B cell (primary cell): ENCODE measurements at regions not wholly inside any gene's neighbourhood (a gene's known extent, or its start where the extent isn't known, plus 50 kb on each side); places are given as distances from the start of the nearest gene placed in this dataset.

Experiments
- ATAC-seq: fragments of 200-7000 bp; cut with Tn5 transposase; one replicate; pipeline ENCODE4 v1.10.0; 2021; ENCODE audit warnings: low read depth, mild to moderate bottlenecking, moderate number of reproducible peaks, moderate library complexity
- CTCF ChIA-PET: fragments of 350-600 bp; sonication (Branson Sonifier 250); formaldehyde crosslinking; loops from one replicate; lab custom pipeline; 2021; ENCODE audit warnings: antibody characterized with exemption, inconsistent platforms; lab: Charles Lee
- POLR2A ChIA-PET: fragments of 350-600 bp; sonication (Branson Sonifier 250); formaldehyde crosslinking; loops from one replicate; lab custom pipeline; 2021; ENCODE audit warnings: antibody characterized with exemption; lab: Charles Lee
- DNase-seq: peaks from one replicate; pipeline ENCODE4 v3.0.0; 2013
- H2AFZ ChIP-seq: 2 replicates; pipeline ENCODE4 v1.6.1; 2012; ENCODE audit warnings: mild to moderate bottlenecking, low read depth, low read length; ENCODE audit not compliant: insufficient read depth, poor library complexity, severe bottlenecking
- H3K27ac ChIP-seq, 2 donors: 1 replicate in 1 of 2; 2 replicates in 1 of 2; pipeline ENCODE4 v1.5.1; 2012 to 2013; ENCODE audit warnings: low read length in 2 of 2, mild to moderate bottlenecking in 2 of 2, moderate library complexity in 1 of 2
- H3K27me3 ChIP-seq, 4 experiments: fragments of 200-600 bp in 1 of 4; sonication (generic) in 1 of 4; replicated peaks in 1 of 4; 1 replicate in 2 of 4; 2 replicates in 2 of 4; pipeline versions ENCODE4 v1.6.1 to v1.7.0; 2013 to 2016; ENCODE audit warnings: low read length in 3 of 4, mild to moderate bottlenecking in 2 of 4, mixed read lengths in 1 of 4, moderate library complexity in 1 of 4; ENCODE audit not compliant: insufficient read depth in 4 of 4, control insufficient read depth in 3 of 4; ENCODE audit errors: control extremely low read depth in 1 of 4
- H3K36me3 ChIP-seq, 2 experiments: replicated peaks in 1 of 2; 1 replicate in 1 of 2; 2 replicates in 1 of 2; pipeline versions ENCODE4 v1.6.1 to v1.7.1; 2013; ENCODE audit warnings: low read length in 1 of 2; ENCODE audit not compliant: insufficient read depth in 2 of 2, control insufficient read depth in 1 of 2; ENCODE audit errors: control extremely low read depth in 1 of 2, extremely low read depth in 1 of 2
- H3K4me1 ChIP-seq, 2 donors: fragments of 200-600 bp in 1 of 2; sonication (generic) in 1 of 2; 1 replicate in 1 of 2; 2 replicates in 1 of 2; pipeline versions ENCODE4 v1.5.1 to v1.6.1; 2013 to 2017; ENCODE audit warnings: low read length in 2 of 2; ENCODE audit not compliant: control insufficient read depth in 2 of 2, insufficient read depth in 2 of 2
- H3K4me2 ChIP-seq: replicated peaks from 2 replicates; pipeline ENCODE3; 2012; ENCODE audit warnings: mild to moderate bottlenecking, low read depth, low read length; ENCODE audit not compliant: poor library complexity, severe bottlenecking
- H3K4me3 ChIP-seq, 5 experiments: fragments of 200-600 bp in 1 of 5; sonication (generic) in 1 of 5; 1 replicate in 3 of 5; 2 replicates in 2 of 5; pipeline versions ENCODE4 v1.5.1 to v1.7.0; 2011 to 2016; ENCODE audit warnings: low read length in 4 of 5, mild to moderate bottlenecking in 4 of 5, low read depth in 2 of 5, control low read depth in 1 of 5, moderate library complexity in 1 of 5; ENCODE audit not compliant: insufficient read depth in 1 of 5; ENCODE audit errors: control extremely low read depth in 1 of 5, extremely low read depth in 1 of 5
- H3K79me2 ChIP-seq: fragments of 200-600 bp; sonication (generic); one replicate; pipeline ENCODE4 v1.6.0; 2016; ENCODE audit warnings: low read length; ENCODE audit not compliant: control insufficient read depth, insufficient read depth
- H3K9ac ChIP-seq: fragments of 200-600 bp; sonication (generic); 2 replicates; pipeline ENCODE4 v1.6.1; 2017; ENCODE audit warnings: mild to moderate bottlenecking, low read length, moderate library complexity
- H3K9me3 ChIP-seq, 3 donors: one replicate each; pipeline versions ENCODE4 v1.6.1 to v1.7.1; 2013; ENCODE audit warnings: low read length in 2 of 3; ENCODE audit not compliant: control insufficient read depth in 2 of 3, insufficient read depth in 1 of 3; ENCODE audit errors: control extremely low read depth in 1 of 3
- H4K20me1 ChIP-seq: 2 replicates; pipeline ENCODE4 v1.6.0; 2012; ENCODE audit warnings: mild to moderate bottlenecking, low read length; ENCODE audit not compliant: insufficient read depth, control insufficient read depth, poor library complexity, severe bottlenecking
- H3K27ac Mint-ChIP-seq: one replicate; pipeline ENCODE4 v1.8.0; 2021; ENCODE audit warnings: mixed read lengths
- H3K27me3 Mint-ChIP-seq: one replicate; pipeline ENCODE4 v1.8.0; 2021; ENCODE audit warnings: mixed read lengths
- H3K4me1 Mint-ChIP-seq: one replicate; pipeline ENCODE4 v1.8.0; 2021; ENCODE audit warnings: mixed read lengths
- H3K4me3 Mint-ChIP-seq: one replicate; pipeline ENCODE4 v1.8.0; 2021; ENCODE audit warnings: mixed read lengths
- H3K9me3 Mint-ChIP-seq: one replicate; pipeline ENCODE4 v1.8.0; 2022; ENCODE audit warnings: mixed read lengths; ENCODE audit not compliant: insufficient read depth
- EZH2 ChIP-seq: IDR thresholded peaks from 2 replicates; pipeline ENCODE4 v1.6.1; 2012; ENCODE audit warnings: borderline replicate concordance, low read depth, mild to moderate bottlenecking, moderate library complexity, low read length; ENCODE audit not compliant: insufficient read depth, poor library complexity, severe bottlenecking
- WGBS: methylation state at CpG from one replicate; pipeline ENCODE4 v1.1.5; 2013; ENCODE audit warnings: missing lambda C conversion rate; ENCODE audit not compliant: insufficient coverage; 5-methylcytosine and 5-hydroxymethylcytosine counted together
- intact Hi-C: fragments of 100-400 bp; cut with micrococcal nuclease; formaldehyde crosslinking; loops from one replicate; pipeline ENCODE4 v1.10.0; 2022
- TF ChIP-seq, protein P1 (sequence below): fragments of 200-600 bp; IDR thresholded peaks from one replicate; pipeline ENCODE4 v1.8.0; 2022; ENCODE audit warnings: antibody characterized with exemption, mild to moderate bottlenecking

DNA sequence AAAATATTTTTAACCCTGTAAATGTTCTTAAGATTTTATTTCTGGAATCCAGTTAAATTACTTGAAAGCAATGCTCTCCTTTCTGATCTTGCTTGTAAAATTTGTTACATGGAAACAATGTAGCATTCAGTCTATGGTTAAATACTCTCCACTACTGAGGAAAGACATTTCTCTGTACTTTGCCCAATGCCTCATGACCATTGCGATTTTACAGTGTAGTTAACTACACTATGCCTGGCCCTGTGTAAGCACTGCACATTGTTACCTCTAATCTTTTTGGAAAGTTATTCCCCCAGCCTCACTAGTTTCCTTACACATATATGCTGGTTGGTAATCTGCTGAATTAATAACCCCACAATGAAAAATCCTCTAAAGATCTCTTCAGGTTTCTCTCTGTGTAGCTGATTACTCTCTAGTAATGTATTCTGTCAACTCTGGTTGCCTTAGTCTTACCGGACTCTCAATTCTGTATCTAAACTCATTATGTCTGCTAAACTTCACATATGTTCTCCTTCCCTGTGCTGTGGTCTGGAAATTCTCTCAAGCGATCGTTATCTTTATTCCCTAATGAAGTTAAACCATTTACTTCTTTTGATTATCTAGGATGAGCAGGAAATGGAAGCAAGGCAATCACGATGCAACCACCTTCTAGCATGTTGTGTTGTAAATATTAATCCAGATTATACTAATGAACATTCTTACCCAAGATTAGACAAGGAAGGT is 58.7 kb upstream of the TMEM106B start:
- Mint-ChIP-seq H3K27me3 (peaks cover 8% of the 10 kb centered on the region), H3K4me1 (no peaks in the 10 kb centered on the region), H3K27ac (no peak overlapping the region), H3K9me3 (no peaks in the 10 kb centered on the region), H3K4me3 (no peak overlapping the region)
- Histone ChIP-seq H2AFZ (no peak overlapping the region), H3K27me3 (no peaks in the 10 kb centered on the region), H3K4me2 (no peak overlapping the region), H3K4me1 (no peaks in the 10 kb centered on the region), H3K36me3 (no peaks in the 10 kb centered on the region), H3K4me3 (no peak overlapping the region), H4K20me1 (no peaks in the 10 kb centered on the region), H3K79me2 (no peaks in the 10 kb centered on the region), H3K9me3 (no peaks in the 10 kb centered on the region), H3K9ac (no peak overlapping the region), H3K27ac (no peak overlapping the region)
- WGBS: no CpG with 5 or more reads among the region's 5 CpGs
- TF ChIP-seq EZH2: no peak
- TF ChIP-seq, protein P1, sequence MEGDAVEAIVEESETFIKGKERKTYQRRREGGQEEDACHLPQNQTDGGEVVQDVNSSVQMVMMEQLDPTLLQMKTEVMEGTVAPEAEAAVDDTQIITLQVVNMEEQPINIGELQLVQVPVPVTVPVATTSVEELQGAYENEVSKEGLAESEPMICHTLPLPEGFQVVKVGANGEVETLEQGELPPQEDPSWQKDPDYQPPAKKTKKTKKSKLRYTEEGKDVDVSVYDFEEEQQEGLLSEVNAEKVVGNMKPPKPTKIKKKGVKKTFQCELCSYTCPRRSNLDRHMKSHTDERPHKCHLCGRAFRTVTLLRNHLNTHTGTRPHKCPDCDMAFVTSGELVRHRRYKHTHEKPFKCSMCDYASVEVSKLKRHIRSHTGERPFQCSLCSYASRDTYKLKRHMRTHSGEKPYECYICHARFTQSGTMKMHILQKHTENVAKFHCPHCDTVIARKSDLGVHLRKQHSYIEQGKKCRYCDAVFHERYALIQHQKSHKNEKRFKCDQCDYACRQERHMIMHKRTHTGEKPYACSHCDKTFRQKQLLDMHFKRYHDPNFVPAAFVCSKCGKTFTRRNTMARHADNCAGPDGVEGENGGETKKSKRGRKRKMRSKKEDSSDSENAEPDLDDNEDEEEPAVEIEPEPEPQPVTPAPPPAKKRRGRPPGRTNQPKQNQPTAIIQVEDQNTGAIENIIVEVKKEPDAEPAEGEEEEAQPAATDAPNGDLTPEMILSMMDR: no peak
- no peak for ATAC-seq
- ChIA-PET POLR2A (no interaction called here), CTCF (no interaction called here)
- intact Hi-C loops: no loop called here
- DNase-seq: no peak

DNA sequence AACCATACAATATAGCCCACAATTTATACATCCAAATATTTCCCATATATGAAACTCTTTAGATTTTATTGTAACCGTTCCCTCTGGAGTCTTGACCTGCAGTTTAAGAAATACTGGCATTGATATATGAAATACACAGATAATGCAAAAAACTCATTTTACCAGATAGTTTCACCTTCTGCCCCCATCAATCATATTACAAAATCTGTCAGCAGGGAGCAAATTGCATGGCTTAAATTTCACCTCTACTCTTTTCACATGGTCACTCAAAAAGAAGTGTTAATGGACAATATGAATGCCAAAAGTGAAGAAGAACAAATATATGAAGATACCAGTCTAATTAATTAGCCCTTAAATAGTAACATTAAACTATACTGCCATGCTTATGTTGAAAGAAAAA is 57.0 kb upstream of the TMEM106B start:
- POLR2A ChIA-PET: no interaction called here
- Mint-ChIP-seq H3K9me3 (no peaks in the 10 kb centered on the region), H3K27ac (no peak overlapping the region), H3K4me1 (no peaks in the 10 kb centered on the region), H3K27me3 (peaks cover 6% of the 10 kb centered on the region), H3K4me3 (no peak overlapping the region)
- intact Hi-C loops: no loop called here
- H3K9me3 ChIP-seq: no peaks in the 10 kb centered on the region
- TF ChIP-seq, protein P1: no peak
- no peaks in the 10 kb centered on the region for H3K36me3 ChIP-seq
- WGBS: no CpG with 5 or more reads among the region's 1 CpG
- H3K4me1 ChIP-seq: no peaks in the 10 kb centered on the region
- H3K79me2 ChIP-seq: no peaks in the 10 kb centered on the region
- no peak overlapping the region for H3K4me2 ChIP-seq
- CTCF ChIA-PET: no interaction called here
- H3K4me3 ChIP-seq: no peak overlapping the region
- no peak for ATAC-seq
- no peaks in the 10 kb centered on the region for H3K27me3 ChIP-seq
- no peak for DNase-seq
- H4K20me1 ChIP-seq: no peaks in the 10 kb centered on the region
- H3K27ac ChIP-seq: no peak overlapping the region
- H2AFZ ChIP-seq: no peak overlapping the region
- H3K9ac ChIP-seq: no peak overlapping the region
